CD1c-positive myeloid dendritic cell (primary cell): ENCODE measurements at regions not wholly inside any gene's neighbourhood (a gene's known extent, or its start where the extent isn't known, plus 50 kb on each side); places are given as distances from the start of the nearest gene placed in this dataset.

Source experiments
- DNase-seq: peaks from one replicate; pipeline ENCODE4 v3.0.0-alpha.2; 2016; ENCODE audit errors: extremely low spot score

- no peak for DNase-seq
Measured at GRCh38 chr10:78185693-78186055, 152.0 kb downstream of the RPS24 start.

GRCh38 chr10:78186572-78186971 is 152.9 kb downstream of the RPS24 start:
- DNase-seq, result no peak

GRCh38 chr10:78187371-78187770 is 153.7 kb downstream of the RPS24 start:
- no peak for DNase-seq

- no peak for DNase-seq
Measured at GRCh38 chr10:78188446-78188845, 154.8 kb downstream of the RPS24 start.

GRCh38 chr10:78190051-78190825 is 156.6 kb downstream of the RPS24 start:
- DNase-seq, result no peak

- no peak for DNase-seq
Measured at GRCh38 chr10:78191301-78191700, 157.6 kb downstream of the RPS24 start.

GRCh38 chr10:78193189-78193588 is 159.5 kb downstream of the RPS24 start:
- no peak for DNase-seq

- DNase-seq, result no peak
Measured at GRCh38 chr10:78194050-78194449, 160.4 kb downstream of the RPS24 start.

GRCh38 chr10:78194539-78195402 is 161.1 kb downstream of the RPS24 start:
- DNase-seq, result no peak

GRCh38 chr10:78196396-78196795 is 162.7 kb downstream of the RPS24 start:
- DNase-seq, result no peak

- no peak for DNase-seq
Measured at GRCh38 chr10:78196964-78197363, 163.3 kb downstream of the RPS24 start.

GRCh38 chr10:78197628-78198272 is 164.1 kb downstream of the RPS24 start:
- no peak for DNase-seq

GRCh38 chr10:78199005-78199725 is 165.5 kb downstream of the RPS24 start:
- no peak for DNase-seq

GRCh38 chr10:78199759-78200158 is 166.1 kb downstream of the RPS24 start:
- no peak for DNase-seq

- no peak for DNase-seq
Measured at GRCh38 chr10:78200686-78201085, 167.0 kb downstream of the RPS24 start.

GRCh38 chr10:78202386-78202785 is 168.7 kb downstream of the RPS24 start:
- DNase-seq, result no peak

GRCh38 chr10:78203915-78204818 is 170.5 kb downstream of the RPS24 start:
- DNase-seq, result peak; percentile 80

- DNase-seq, result peak; percentile 27
Measured at GRCh38 chr10:78205457-78206016, 171.9 kb downstream of the RPS24 start.

- no peak for DNase-seq
Measured at GRCh38 chr10:78207216-78207615, 173.6 kb downstream of the RPS24 start.

GRCh38 chr10:78207776-78208175 is 174.1 kb downstream of the RPS24 start:
- no peak for DNase-seq
